ENCODE measurements at regions not wholly inside any gene's neighbourhood (a gene's known extent, or its start where the extent isn't known, plus 50 kb on each side); places are given as distances from the start of the nearest gene placed in this dataset.

- TF ChIP-seq POLR2A (IDR thresholded peaks at IDR 0.05) (no peak), CTCF (IDR thresholded peaks at IDR 0.05) (no peak)
Observed at GRCh38 chr5:91305640-91306039, 77.5 kb downstream of the ARRDC3 start.
